Esophagus muscularis mucosa (tissue), 4 donors: ENCODE measurements at regions not wholly inside any gene's neighbourhood (a gene's known extent, or its start where the extent isn't known, plus 50 kb on each side); places are given as distances from the start of the nearest gene placed in this dataset.

ENCODE experiments used
- EP300 ChIP-seq: sonication (generic); formaldehyde crosslinking; IDR thresholded peaks from one replicate; pipeline ENCODE4 v1.6.1; 2017; ENCODE audit warnings: antibody characterized with exemption
- POLR2A ChIP-seq: fragments of 450-650 bp; IDR thresholded peaks from one replicate; pipeline ENCODE4 v1.6.1; 2017; ENCODE audit warnings: antibody characterized with exemption, moderate library complexity, mild to moderate bottlenecking, low read depth
- POLR2AphosphoS5 ChIP-seq, 2 donors: sonication (generic); formaldehyde crosslinking; IDR thresholded peaks; one replicate each; pipeline ENCODE4 v1.6.1; 2017; ENCODE audit warnings: antibody characterized with exemption in 2 of 2
- TF ChIP-seq, protein P1 (sequence below), 3 experiments: fragments of 200-600 bp in 2 of 3; fragments of 450-650 bp in 1 of 3; sonication (generic) in 2 of 3; IDR thresholded peaks; one replicate each; pipeline ENCODE4 v1.5.1; 2017 to 2019; ENCODE audit warnings: antibody characterized with exemption in 3 of 3, mild to moderate bottlenecking in 2 of 3, moderate library complexity in 1 of 3

DNA sequence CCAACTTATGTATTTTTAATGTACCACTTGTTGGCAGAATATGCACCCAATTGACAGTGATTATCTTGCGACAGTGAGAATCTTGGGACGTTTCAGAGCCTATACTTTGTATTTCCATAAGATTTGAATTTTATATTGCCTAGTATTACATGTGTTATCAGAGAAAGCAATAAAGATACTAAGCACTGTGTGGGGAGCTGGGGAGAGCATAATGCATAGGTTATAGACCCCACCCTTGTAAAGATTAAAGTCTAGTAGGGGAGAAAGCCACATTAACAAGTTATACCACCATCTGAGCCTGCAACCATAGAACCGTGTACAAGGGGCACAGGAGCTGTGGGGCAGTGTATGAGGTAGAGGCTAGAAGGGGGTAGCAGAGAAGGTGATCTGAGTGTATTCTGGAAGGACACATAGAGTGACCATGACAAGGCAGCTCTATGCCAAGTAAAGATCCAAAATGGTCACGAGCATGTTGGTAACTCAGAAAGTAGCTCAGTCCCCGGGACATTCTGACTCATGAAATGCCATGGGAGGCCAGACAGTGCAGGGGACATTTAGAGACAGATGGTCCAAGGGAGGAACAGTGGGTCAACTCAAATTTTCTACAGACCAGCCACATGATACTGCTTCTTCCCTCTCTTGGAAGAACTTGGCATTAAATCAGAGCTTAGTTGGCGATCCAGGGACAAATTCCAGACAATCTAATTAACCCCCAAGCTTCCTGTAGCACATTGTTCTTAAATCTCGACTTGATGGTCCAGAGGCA, 84.5 kb downstream of the ADRA2A start:
- TF ChIP-seq, protein P1, sequence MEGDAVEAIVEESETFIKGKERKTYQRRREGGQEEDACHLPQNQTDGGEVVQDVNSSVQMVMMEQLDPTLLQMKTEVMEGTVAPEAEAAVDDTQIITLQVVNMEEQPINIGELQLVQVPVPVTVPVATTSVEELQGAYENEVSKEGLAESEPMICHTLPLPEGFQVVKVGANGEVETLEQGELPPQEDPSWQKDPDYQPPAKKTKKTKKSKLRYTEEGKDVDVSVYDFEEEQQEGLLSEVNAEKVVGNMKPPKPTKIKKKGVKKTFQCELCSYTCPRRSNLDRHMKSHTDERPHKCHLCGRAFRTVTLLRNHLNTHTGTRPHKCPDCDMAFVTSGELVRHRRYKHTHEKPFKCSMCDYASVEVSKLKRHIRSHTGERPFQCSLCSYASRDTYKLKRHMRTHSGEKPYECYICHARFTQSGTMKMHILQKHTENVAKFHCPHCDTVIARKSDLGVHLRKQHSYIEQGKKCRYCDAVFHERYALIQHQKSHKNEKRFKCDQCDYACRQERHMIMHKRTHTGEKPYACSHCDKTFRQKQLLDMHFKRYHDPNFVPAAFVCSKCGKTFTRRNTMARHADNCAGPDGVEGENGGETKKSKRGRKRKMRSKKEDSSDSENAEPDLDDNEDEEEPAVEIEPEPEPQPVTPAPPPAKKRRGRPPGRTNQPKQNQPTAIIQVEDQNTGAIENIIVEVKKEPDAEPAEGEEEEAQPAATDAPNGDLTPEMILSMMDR (IDR thresholded peaks at IDR 0.05), result no peak
- TF ChIP-seq POLR2AphosphoS5 (IDR thresholded peaks at IDR 0.05) (no peak), POLR2A (no peak), EP300 (no peak)
